ENCODE measurements at regions not wholly inside any gene's neighbourhood (a gene's known extent, or its start where the extent isn't known, plus 50 kb on each side); places are given as distances from the start of the nearest gene placed in this dataset.
A peak's percentile ranks its signal among the peaks of the same experiment; 100 is the strongest.
"Not testable (repeated sequence)": the region's sequence is repeated elsewhere in the genome, so short reads cannot be mapped to it uniquely, and the experiment has no call there.

GRCh38 chrX:89539150-89539549, 382.6 kb upstream of the TGIF2LX start:
- H3K4me1 ChIP-seq; H3K4me3 ChIP-seq; H3K27me3 ChIP-seq; ATAC-seq; H3K9me3 ChIP-seq; DNase-seq; intact Hi-C loops (cut with DNase I); H3K27ac ChIP-seq; H3K36me3 ChIP-seq (replicated peaks in 1 of 2; ENCODE audit: insufficient read depth in 1 of 2, low read depth in 2 of 2): not testable (repeated sequence)
- 88% methylated on average over 3 of the region's 5 CpGs; no CpG with 5 or more reads in 1 of the 2 donors for WGBS, 2 donors

- H3K27ac ChIP-seq; DNase-seq; H3K9me3 ChIP-seq; ATAC-seq; H3K27me3 ChIP-seq; H3K4me1 ChIP-seq; H3K4me3 ChIP-seq; H3K36me3 ChIP-seq (replicated peaks in 1 of 2; ENCODE audit: insufficient read depth in 1 of 2, low read depth in 2 of 2); intact Hi-C loops (cut with DNase I): not testable (repeated sequence)
- 40 to 49% methylated on average over 2 to 3 of the region's 3 CpGs for WGBS, 2 donors
Measured at GRCh38 chrX:89557146-89557545, 364.6 kb upstream of the TGIF2LX start.

GRCh38 chrX:89562079-89562478, 359.6 kb upstream of the TGIF2LX start:
- ATAC-seq; intact Hi-C loops (cut with DNase I): not testable (repeated sequence)

GRCh38 chrX:89563107-89563506, 358.6 kb upstream of the TGIF2LX start:
- DNase-seq; ATAC-seq; intact Hi-C loops (cut with DNase I); H3K27me3 ChIP-seq; H3K9me3 ChIP-seq; H3K4me3 ChIP-seq; H3K4me1 ChIP-seq; H3K36me3 ChIP-seq (replicated peaks in 1 of 2; ENCODE audit: insufficient read depth in 1 of 2, low read depth in 2 of 2); H3K27ac ChIP-seq: not testable (repeated sequence)
- 87% methylated on average over 3 of the region's 6 CpGs; no CpG with 5 or more reads in 1 of the 2 donors for WGBS, 2 donors

More at GRCh38 chrX:89562079-89562478, 359.6 kb upstream of the TGIF2LX start:
- H3K9me3 ChIP-seq; H3K4me3 ChIP-seq; DNase-seq; H3K27ac ChIP-seq; H3K4me1 ChIP-seq; H3K27me3 ChIP-seq; H3K36me3 ChIP-seq (replicated peaks in 1 of 2; ENCODE audit: insufficient read depth in 1 of 2, low read depth in 2 of 2): not testable (repeated sequence)
- WGBS, 2 donors: 19 to 52% methylated on average over 3 of the region's 4 CpGs

- H3K36me3 ChIP-seq (replicated peaks in 1 of 2; ENCODE audit: insufficient read depth in 1 of 2, low read depth in 2 of 2); H3K4me1 ChIP-seq; intact Hi-C loops (cut with DNase I); H3K27me3 ChIP-seq; DNase-seq; H3K9me3 ChIP-seq; H3K27ac ChIP-seq; H3K4me3 ChIP-seq; ATAC-seq: not testable (repeated sequence)
Measured at GRCh38 chrX:89567787-89568186, 353.9 kb upstream of the TGIF2LX start.

GRCh38 chrX:89581868-89582267, 339.8 kb upstream of the TGIF2LX start:
- DNase-seq; H3K4me3 ChIP-seq; ATAC-seq; H3K36me3 ChIP-seq (replicated peaks in 1 of 2; ENCODE audit: insufficient read depth in 1 of 2, low read depth in 2 of 2); H3K27ac ChIP-seq; intact Hi-C loops (cut with DNase I); H3K9me3 ChIP-seq; H3K4me1 ChIP-seq; H3K27me3 ChIP-seq: not testable (repeated sequence)
- WGBS, 2 donors: 45 to 63% methylated on average over 4 of the region's 4 CpGs
- peak in 1 of 7 experiments; percentile 6 for TF ChIP-seq CTCF (IDR thresholded peaks at IDR 0.05)

- intact Hi-C loops (cut with DNase I); H3K27me3 ChIP-seq; DNase-seq; H3K36me3 ChIP-seq (replicated peaks in 1 of 2; ENCODE audit: insufficient read depth in 1 of 2, low read depth in 2 of 2); H3K4me3 ChIP-seq; H3K27ac ChIP-seq; ATAC-seq; H3K9me3 ChIP-seq; H3K4me1 ChIP-seq: not testable (repeated sequence)
- WGBS, 2 donors: 0 to 64% methylated on average over 1 to 2 of the region's 2 CpGs
Measured at GRCh38 chrX:89631858-89632257, 289.9 kb upstream of the TGIF2LX start.

- intact Hi-C loops (cut with DNase I); ATAC-seq: not testable (repeated sequence)
- 45 to 50% methylated on average over 1 to 4 of the region's 4 CpGs for WGBS, 2 donors
Measured at GRCh38 chrX:89635887-89636286, 285.8 kb upstream of the TGIF2LX start.

GRCh38 chrX:89658662-89659061, 263.0 kb upstream of the TGIF2LX start:
- H3K27ac ChIP-seq; H3K4me1 ChIP-seq; H3K4me3 ChIP-seq; H3K9me3 ChIP-seq; H3K27me3 ChIP-seq; DNase-seq; intact Hi-C loops (cut with DNase I); H3K36me3 ChIP-seq (replicated peaks in 1 of 2; ENCODE audit: insufficient read depth in 1 of 2, low read depth in 2 of 2); ATAC-seq: not testable (repeated sequence)
- 100% methylated on average over 1 of the region's 1 CpG; no CpG with 5 or more reads in 1 of the 2 donors for WGBS, 2 donors

More at GRCh38 chrX:89635887-89636286, 285.8 kb upstream of the TGIF2LX start:
- not testable (repeated sequence) for H3K36me3 ChIP-seq (replicated peaks in 1 of 2; ENCODE audit: insufficient read depth in 1 of 2, low read depth in 2 of 2); H3K27ac ChIP-seq; DNase-seq; H3K4me3 ChIP-seq; H3K9me3 ChIP-seq; H3K27me3 ChIP-seq; H3K4me1 ChIP-seq

- DNase-seq; H3K27me3 ChIP-seq; ATAC-seq; H3K27ac ChIP-seq; H3K9me3 ChIP-seq; H3K4me3 ChIP-seq; H3K36me3 ChIP-seq (replicated peaks in 1 of 2; ENCODE audit: insufficient read depth in 1 of 2, low read depth in 2 of 2); H3K4me1 ChIP-seq; intact Hi-C loops (cut with DNase I): not testable (repeated sequence)
- WGBS, 2 donors: no CpG with 5 or more reads among the region's 1 CpG
Measured at GRCh38 chrX:89706481-89706880, 215.2 kb upstream of the TGIF2LX start.

GRCh38 chrX:89707363-89707927, 214.3 kb upstream of the TGIF2LX start:
- H3K4me3 ChIP-seq; DNase-seq; intact Hi-C loops (cut with DNase I); H3K27me3 ChIP-seq; H3K27ac ChIP-seq; H3K9me3 ChIP-seq; H3K36me3 ChIP-seq (replicated peaks in 1 of 2; ENCODE audit: insufficient read depth in 1 of 2, low read depth in 2 of 2); H3K4me1 ChIP-seq; ATAC-seq: not testable (repeated sequence)
- no CpG with 5 or more reads among the region's 1 CpG for WGBS, 2 donors
